HFF-Myc (cell line): ENCODE measurements at regions not wholly inside any gene's neighbourhood (a gene's known extent, or its start where the extent isn't known, plus 50 kb on each side); places are given as distances from the start of the nearest gene placed in this dataset.
"Not testable (repeated sequence)": the region's sequence is repeated elsewhere in the genome, so short reads cannot be mapped to it uniquely, and the experiment has no call there.

Experiments used
- DNase-seq: peaks from one replicate; pipeline ENCODE4 v3.0.0-alpha.2; 2011; ENCODE audit warnings: low read depth; ENCODE audit errors: extremely low read depth
- H3K4me3 ChIP-seq: replicated peaks from 2 replicates; pipeline ENCODE4 v1.5.1; 2011; ENCODE audit warnings: low read depth, mild to moderate bottlenecking, control low read depth, low read length
- CTCF ChIP-seq: IDR thresholded peaks from 2 replicates; pipeline ENCODE4 v1.5.1; 2012; ENCODE audit warnings: mild to moderate bottlenecking, low read depth, low read length, control low read depth; ENCODE audit errors: missing control alignments

GRCh38 chr4:66123831-66124413 is 453.6 kb upstream of the EPHA5 start:
- no peak for TF ChIP-seq CTCF
- no peak for DNase-seq
- H3K4me3 ChIP-seq, result no peak overlapping the region

- H3K4me3 ChIP-seq, result no peak overlapping the region
- TF ChIP-seq CTCF, result no peak
- no peak for DNase-seq
Observed at GRCh38 chr4:66123190-66123589, 452.9 kb upstream of the EPHA5 start.

GRCh38 chr4:66115231-66115630 is 444.9 kb upstream of the EPHA5 start:
- not testable (repeated sequence) for DNase-seq, H3K4me3 ChIP-seq

- no peak for DNase-seq
- no peak overlapping the region for H3K4me3 ChIP-seq
- TF ChIP-seq CTCF, result no peak
Observed at GRCh38 chr4:66108898-66109297, 438.6 kb upstream of the EPHA5 start.

GRCh38 chr4:66097218-66097617 is 426.9 kb upstream of the EPHA5 start:
- no peak overlapping the region for H3K4me3 ChIP-seq
- no peak for TF ChIP-seq CTCF
- DNase-seq, result no peak

- no peak for TF ChIP-seq CTCF
- H3K4me3 ChIP-seq, result no peak overlapping the region
- DNase-seq, result no peak
Observed at GRCh38 chr4:66095065-66095464, 424.8 kb upstream of the EPHA5 start.

GRCh38 chr4:66094070-66094469 is 423.8 kb upstream of the EPHA5 start:
- no peak overlapping the region for H3K4me3 ChIP-seq
- DNase-seq, result no peak
- no peak for TF ChIP-seq CTCF
